PC-9 (cell line): ENCODE measurements at regions not wholly inside any gene's neighbourhood (a gene's known extent, or its start where the extent isn't known, plus 50 kb on each side); places are given as distances from the start of the nearest gene placed in this dataset.

Experiments
- EZH2 ChIP-seq: fragments of 200-600 bp; sonication (generic); IDR thresholded peaks from 2 replicates; pipeline ENCODE4 v1.8.0; 2017; ENCODE audit warnings: antibody characterized with exemption, low read depth
- TF ChIP-seq, protein P1 (sequence below): fragments of 200-600 bp; sonication (generic); conservative IDR thresholded peaks from 2 replicates; pipeline ENCODE4 v1.6.1; 2017; ENCODE audit warnings: mixed run types, antibody characterized with exemption, mild to moderate bottlenecking, moderate library complexity

GRCh38 chr2:13143451-13143850 lies 426.7 kb downstream of the TRIB2 start:
- TF ChIP-seq, protein P1, sequence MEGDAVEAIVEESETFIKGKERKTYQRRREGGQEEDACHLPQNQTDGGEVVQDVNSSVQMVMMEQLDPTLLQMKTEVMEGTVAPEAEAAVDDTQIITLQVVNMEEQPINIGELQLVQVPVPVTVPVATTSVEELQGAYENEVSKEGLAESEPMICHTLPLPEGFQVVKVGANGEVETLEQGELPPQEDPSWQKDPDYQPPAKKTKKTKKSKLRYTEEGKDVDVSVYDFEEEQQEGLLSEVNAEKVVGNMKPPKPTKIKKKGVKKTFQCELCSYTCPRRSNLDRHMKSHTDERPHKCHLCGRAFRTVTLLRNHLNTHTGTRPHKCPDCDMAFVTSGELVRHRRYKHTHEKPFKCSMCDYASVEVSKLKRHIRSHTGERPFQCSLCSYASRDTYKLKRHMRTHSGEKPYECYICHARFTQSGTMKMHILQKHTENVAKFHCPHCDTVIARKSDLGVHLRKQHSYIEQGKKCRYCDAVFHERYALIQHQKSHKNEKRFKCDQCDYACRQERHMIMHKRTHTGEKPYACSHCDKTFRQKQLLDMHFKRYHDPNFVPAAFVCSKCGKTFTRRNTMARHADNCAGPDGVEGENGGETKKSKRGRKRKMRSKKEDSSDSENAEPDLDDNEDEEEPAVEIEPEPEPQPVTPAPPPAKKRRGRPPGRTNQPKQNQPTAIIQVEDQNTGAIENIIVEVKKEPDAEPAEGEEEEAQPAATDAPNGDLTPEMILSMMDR, result no peak
- TF ChIP-seq EZH2, result no peak
